Naive thymus-derived CD4-positive, alpha-beta T cell (primary cell): ENCODE measurements at regions not wholly inside any gene's neighbourhood (a gene's known extent, or its start where the extent isn't known, plus 50 kb on each side); places are given as distances from the start of the nearest gene placed in this dataset.

ENCODE experiments used
- ATAC-seq: fragments of 150-1000 bp; cut with Tn5 transposase; 2 replicates; pipeline ENCODE4 v1.10.0; 2021; ENCODE audit warnings: mild to moderate bottlenecking, moderate library complexity
- CTCF ChIA-PET: fragments of 350-600 bp; sonication (Branson Sonifier 250); formaldehyde crosslinking; loops from one replicate; lab custom pipeline; 2021; ENCODE audit warnings: antibody characterized with exemption; lab: Charles Lee
- POLR2A ChIA-PET: fragments of 350-600 bp; sonication (Branson Sonifier 250); formaldehyde crosslinking; loops from one replicate; lab custom pipeline; 2021; ENCODE audit warnings: antibody characterized with exemption, inconsistent platforms; lab: Charles Lee
- DNase-seq, 9 donors: peaks; one replicate each; pipeline versions ENCODE4 v3.0.0 to v3.0.0-alpha.2; 2020 to 2022; ENCODE audit warnings: mixed read lengths in 1 of 9
- H3K27ac ChIP-seq: one replicate; pipeline ENCODE4 v1.7.0; 2013; ENCODE audit warnings: mild to moderate bottlenecking, low read depth, low read length, moderate library complexity
- H3K27me3 ChIP-seq, 2 donors: one replicate each; pipeline ENCODE4 v1.7.0; 2013; ENCODE audit warnings: low read length in 2 of 2, mild to moderate bottlenecking in 2 of 2, moderate library complexity in 2 of 2; ENCODE audit not compliant: control insufficient read depth in 2 of 2, insufficient read depth in 2 of 2
- H3K36me3 ChIP-seq, 3 experiments: 1 replicate in 2 of 3; 2 replicates in 1 of 3; pipeline ENCODE4 v1.7.0; 2013; ENCODE audit warnings: low read length in 3 of 3, mild to moderate bottlenecking in 3 of 3, moderate library complexity in 1 of 3; ENCODE audit not compliant: insufficient read depth in 3 of 3, control insufficient read depth in 2 of 3
- H3K4me1 ChIP-seq, 2 donors: one replicate each; pipeline ENCODE4 v1.7.0; 2013; ENCODE audit warnings: low read length in 2 of 2, mild to moderate bottlenecking in 2 of 2, moderate library complexity in 1 of 2; ENCODE audit not compliant: control insufficient read depth in 2 of 2, insufficient read depth in 2 of 2
- H3K4me3 ChIP-seq: 2 replicates; pipeline ENCODE4 v1.7.0; 2013; ENCODE audit warnings: mild to moderate bottlenecking, low read length
- H3K9me3 ChIP-seq, 3 experiments: 1 replicate in 2 of 3; 2 replicates in 1 of 3; pipeline ENCODE4 v1.7.0; 2013; ENCODE audit warnings: low read length in 3 of 3; ENCODE audit not compliant: control insufficient read depth in 2 of 3
- H3K27ac Mint-ChIP-seq, 9 donors: one replicate each; pipeline ENCODE4 v1.8.0; 2020 to 2022; ENCODE audit warnings: mixed read lengths in 9 of 9, mild to moderate bottlenecking in 8 of 9, moderate library complexity in 5 of 9, inconsistent platforms in 2 of 9
- H3K27me3 Mint-ChIP-seq, 5 donors: one replicate each; pipeline ENCODE4 v1.8.0; 2021 to 2022; ENCODE audit warnings: mixed read lengths in 5 of 5, mild to moderate bottlenecking in 1 of 5
- H3K36me3 Mint-ChIP-seq, 5 donors: one replicate each; pipeline ENCODE4 v1.8.0; 2020 to 2022; ENCODE audit warnings: mixed read lengths in 5 of 5, mild to moderate bottlenecking in 3 of 5, inconsistent platforms in 1 of 5
- H3K4me1 Mint-ChIP-seq, 7 donors: one replicate each; pipeline ENCODE4 v1.8.0; 2020 to 2022; ENCODE audit warnings: mixed read lengths in 7 of 7, mild to moderate bottlenecking in 3 of 7, inconsistent platforms in 1 of 7
- H3K4me3 Mint-ChIP-seq, 10 donors: one replicate each; pipeline ENCODE4 v1.8.0; 2020 to 2022; ENCODE audit warnings: mild to moderate bottlenecking in 10 of 10, mixed read lengths in 10 of 10, moderate library complexity in 6 of 10, inconsistent platforms in 2 of 10
- H3K9me3 Mint-ChIP-seq, 11 donors: one replicate each; pipeline ENCODE4 v1.8.0; 2020 to 2022; ENCODE audit warnings: mixed read lengths in 11 of 11, mild to moderate bottlenecking in 4 of 11, inconsistent platforms in 1 of 11, moderate library complexity in 1 of 11
- intact Hi-C, 2 donors: fragments of 100-400 bp; cut with micrococcal nuclease; formaldehyde crosslinking; loops; one replicate each; pipeline ENCODE4 v1.15.1; 2023

- no peak for ATAC-seq
- POLR2A ChIA-PET, result no interaction called here
Measured at GRCh38 chr7:146002008-146002407, 114.6 kb upstream of the CNTNAP2 start.

GRCh38 chr7:146000882-146001281 is 115.7 kb upstream of the CNTNAP2 start:
- no peaks in the 10 kb centered on the region for H3K36me3 Mint-ChIP-seq
- H3K27ac Mint-ChIP-seq, result no peak overlapping the region
- CTCF ChIA-PET, result no interaction called here
- POLR2A ChIA-PET, result no interaction called here
- DNase-seq (no peak), ATAC-seq (no peak)
- peaks cover 0 to 3% (median 0%) of the 10 kb centered on the region in 7 donors for H3K4me1 Mint-ChIP-seq
- peaks cover 0 to 9% (median 2%) of the 10 kb centered on the region in 11 donors for H3K9me3 Mint-ChIP-seq
- intact Hi-C loops, result no loop called here
- no peaks in the 10 kb centered on the region for H3K27me3 Mint-ChIP-seq
- no peaks in the 10 kb centered on the region for H3K36me3 ChIP-seq
- H3K27ac ChIP-seq, result no peak overlapping the region
- H3K9me3 ChIP-seq, result no peaks in the 10 kb centered on the region
- no peaks in the 10 kb centered on the region for H3K27me3 ChIP-seq
- H3K4me1 ChIP-seq, result no peaks in the 10 kb centered on the region
- no peak overlapping the region for H3K4me3 ChIP-seq
- H3K4me3 Mint-ChIP-seq, result no peak overlapping the region

More at GRCh38 chr7:146002008-146002407, 114.6 kb upstream of the CNTNAP2 start:
- Histone ChIP-seq H3K36me3 (no peaks in the 10 kb centered on the region), H3K27me3 (no peaks in the 10 kb centered on the region), H3K4me1 (no peaks in the 10 kb centered on the region), H3K9me3 (no peaks in the 10 kb centered on the region), H3K4me3 (no peak overlapping the region), H3K27ac (no peak overlapping the region)
- Mint-ChIP-seq H3K4me3 (no peak overlapping the region), H3K4me1 (peaks cover 0 to 3% (median 0%) of the 10 kb centered on the region in 7 donors), H3K27me3 (no peaks in the 10 kb centered on the region), H3K27ac (no peak overlapping the region), H3K36me3 (no peaks in the 10 kb centered on the region), H3K9me3 (peaks cover 0 to 9% (median 2%) of the 10 kb centered on the region in 11 donors)
- intact Hi-C loops, result no loop called here
- DNase-seq, result no peak
- CTCF ChIA-PET, result interaction anchor here (0.7 kb wide), 1 partner anchor 962 kb away, joined by 4 read pairs; no protein-coding TSS in a partner anchor

- H3K9me3 Mint-ChIP-seq, result peaks cover 0 to 23% (median 1%) of the 10 kb centered on the region in 11 donors
- H3K4me1 ChIP-seq, result no peaks in the 10 kb centered on the region
- H3K27ac Mint-ChIP-seq, result no peak overlapping the region
- CTCF ChIA-PET, result no interaction called here
- H3K9me3 ChIP-seq, result no peaks in the 10 kb centered on the region
- no peaks in the 10 kb centered on the region for H3K27me3 ChIP-seq
- intact Hi-C loops, result no loop called here
- ATAC-seq (no peak), DNase-seq (no peak)
- H3K4me3 Mint-ChIP-seq, result no peak overlapping the region
- no peaks in the 10 kb centered on the region for H3K27me3 Mint-ChIP-seq
- H3K36me3 Mint-ChIP-seq, result no peaks in the 10 kb centered on the region
- no peak overlapping the region for H3K27ac ChIP-seq
- H3K4me3 ChIP-seq, result no peak overlapping the region
- POLR2A ChIA-PET, result no interaction called here
- H3K36me3 ChIP-seq, result no peaks in the 10 kb centered on the region
- H3K4me1 Mint-ChIP-seq, result no peaks in the 10 kb centered on the region
Measured at GRCh38 chr7:145989469-145989868, 127.1 kb upstream of the CNTNAP2 start.

GRCh38 chr7:145986248-145986874 is 130.2 kb upstream of the CNTNAP2 start:
- intact Hi-C loops, result no loop called here
- CTCF ChIA-PET, result no interaction called here
- Histone ChIP-seq H3K4me3 (no peak overlapping the region), H3K9me3 (no peaks in the 10 kb centered on the region), H3K27ac (no peak overlapping the region), H3K4me1 (no peaks in the 10 kb centered on the region), H3K27me3 (no peaks in the 10 kb centered on the region), H3K36me3 (no peaks in the 10 kb centered on the region)
- no peak for ATAC-seq
- H3K4me3 Mint-ChIP-seq, result no peak overlapping the region
- no peaks in the 10 kb centered on the region for H3K4me1 Mint-ChIP-seq
- no peaks in the 10 kb centered on the region for H3K27me3 Mint-ChIP-seq
- no peaks in the 10 kb centered on the region for H3K36me3 Mint-ChIP-seq
- POLR2A ChIA-PET, result no interaction called here
- H3K27ac Mint-ChIP-seq, result peak overlapping the region in 1 of 9 donors; percentile 13
- peaks cover 0 to 33% (median 1%) of the 10 kb centered on the region in 11 donors for H3K9me3 Mint-ChIP-seq
- DNase-seq, result no peak

- no peaks in the 10 kb centered on the region for H3K4me1 Mint-ChIP-seq
- H3K4me1 ChIP-seq, result no peaks in the 10 kb centered on the region
- DNase-seq (no peak), ATAC-seq (no peak)
- intact Hi-C loops, result no loop called here
- no peaks in the 10 kb centered on the region for H3K9me3 ChIP-seq
- POLR2A ChIA-PET, result no interaction called here
- H3K36me3 Mint-ChIP-seq, result no peaks in the 10 kb centered on the region
- no peak overlapping the region for H3K4me3 Mint-ChIP-seq
- no peak overlapping the region for H3K27ac Mint-ChIP-seq
- no peaks in the 10 kb centered on the region for H3K27me3 Mint-ChIP-seq
- peaks cover 0 to 16% (median 3%) of the 10 kb centered on the region in 11 donors for H3K9me3 Mint-ChIP-seq
- H3K27me3 ChIP-seq, result no peaks in the 10 kb centered on the region
- H3K27ac ChIP-seq, result no peak overlapping the region
- H3K36me3 ChIP-seq, result no peaks in the 10 kb centered on the region
- CTCF ChIA-PET, result no interaction called here
- no peak overlapping the region for H3K4me3 ChIP-seq
Measured at GRCh38 chr7:145978769-145979168, 137.8 kb upstream of the CNTNAP2 start.

GRCh38 chr7:145959981-145960380 is 156.6 kb upstream of the CNTNAP2 start:
- DNase-seq (no peak), ATAC-seq (no peak)
- no peaks in the 10 kb centered on the region for H3K9me3 ChIP-seq
- intact Hi-C loops, result no loop called here
- no peaks in the 10 kb centered on the region for H3K36me3 Mint-ChIP-seq
- H3K27ac ChIP-seq, result no peak overlapping the region
- no peak overlapping the region for H3K4me3 Mint-ChIP-seq
- H3K36me3 ChIP-seq, result no peaks in the 10 kb centered on the region
- no peak overlapping the region for H3K4me3 ChIP-seq
- H3K27me3 Mint-ChIP-seq, result no peaks in the 10 kb centered on the region
- ChIA-PET POLR2A (no interaction called here), CTCF (no interaction called here)
- H3K9me3 Mint-ChIP-seq, result peaks cover 0 to 26% (median 5%) of the 10 kb centered on the region in 11 donors
- no peak overlapping the region for H3K27ac Mint-ChIP-seq
- H3K4me1 Mint-ChIP-seq, result no peaks in the 10 kb centered on the region
- no peaks in the 10 kb centered on the region for H3K4me1 ChIP-seq
- H3K27me3 ChIP-seq, result no peaks in the 10 kb centered on the region

- CTCF ChIA-PET, result no interaction called here
- POLR2A ChIA-PET, result no interaction called here
Measured at GRCh38 chr7:145957160-145957890, 159.3 kb upstream of the CNTNAP2 start.

More at GRCh38 chr7:145957160-145957890, 159.3 kb upstream of the CNTNAP2 start:
- Mint-ChIP-seq H3K4me1 (no peaks in the 10 kb centered on the region), H3K27me3 (no peaks in the 10 kb centered on the region), H3K27ac (no peak overlapping the region), H3K4me3 (no peak overlapping the region), H3K9me3 (peaks cover 0 to 15% (median 3%) of the 10 kb centered on the region in 11 donors), H3K36me3 (no peaks in the 10 kb centered on the region)
- Histone ChIP-seq H3K27me3 (no peaks in the 10 kb centered on the region), H3K27ac (no peak overlapping the region), H3K9me3 (no peaks in the 10 kb centered on the region), H3K4me3 (no peak overlapping the region), H3K36me3 (no peaks in the 10 kb centered on the region), H3K4me1 (no peaks in the 10 kb centered on the region)
- ATAC-seq, result no peak
- intact Hi-C loops, result no loop called here
- no peak for DNase-seq
